K562 (cell line): ENCODE measurements at regions not wholly inside any gene's neighbourhood (a gene's known extent, or its start where the extent isn't known, plus 50 kb on each side); places are given as distances from the start of the nearest gene placed in this dataset.

ENCODE experiments used
- BCL6 ChIP-seq: fragments of 250-450 bp; sonication (Bioruptor Pico); IDR thresholded peaks from 2 replicates; pipeline ENCODE4 v1.4.0; 2020
- BRD9 ChIP-seq: fragments of 450-650 bp; IDR thresholded peaks from 2 replicates; pipeline ENCODE4 v1.6.1; 2018; ENCODE audit warnings: low read depth; ENCODE audit not compliant: partially characterized antibody
- CEBPG ChIP-seq, 3 experiments: fragments of 200-800 bp in 1 of 3; sonication (Bioruptor generic) in 1 of 3; sonication (generic) in 1 of 3; formaldehyde crosslinking in 1 of 3; IDR thresholded peaks in 2 of 3; conservative IDR thresholded peaks in 1 of 3; 2 replicates each; pipeline versions ENCODE4 v1.6.1 to v1.8.0; 2016 to 2022; ENCODE audit warnings: missing compliant biosample characterization in 2 of 3, missing genetic modification characterization in 2 of 3, mild to moderate bottlenecking in 1 of 3, missing genetic modification reagents in 1 of 3
- MAFF ChIP-seq: IDR thresholded peaks from 2 replicates; pipeline ENCODE4 v1.6.1; 2012; ENCODE audit warnings: low read length, improper control_type of control experiment
- RBBP5 ChIP-seq: fragments of 200-600 bp; sonication (generic); IDR thresholded peaks from 2 replicates; pipeline ENCODE4 v1.6.1; 2012; ENCODE audit warnings: borderline replicate concordance, mild to moderate bottlenecking, low read length, control low read depth, inconsistent platforms; ENCODE audit not compliant: insufficient read depth, poor library complexity, severe bottlenecking
- SP1 ChIP-seq: sonication (generic); formaldehyde crosslinking; IDR thresholded peaks from 2 replicates; pipeline ENCODE4 v1.8.1; 2022; ENCODE audit warnings: mild to moderate bottlenecking, missing genetic modification reagents
- ZNF232 ChIP-seq: sonication (generic); formaldehyde crosslinking; IDR thresholded peaks from 2 replicates; pipeline ENCODE4 v1.8.0; 2022; ENCODE audit warnings: mild to moderate bottlenecking, missing genetic modification reagents
- ZNF695 ChIP-seq: fragments of 450-650 bp; formaldehyde crosslinking; IDR thresholded peaks from 2 replicates; pipeline ENCODE4 v1.4.0; 2020; ENCODE audit warnings: mild to moderate bottlenecking, moderate library complexity
- TF ChIP-seq, protein P1 (sequence below): fragments of 150-350 bp; IDR thresholded peaks from 2 replicates; pipeline ENCODE4 v1.6.1; 2014; ENCODE audit warnings: low read depth, mild to moderate bottlenecking, low read length, borderline replicate concordance
- TF ChIP-seq, protein P2 (sequence below): sonication (generic); formaldehyde crosslinking; IDR thresholded peaks from 2 replicates; pipeline ENCODE4 v1.8.1; 2022; ENCODE audit warnings: missing genetic modification reagents
- TF ChIP-seq, protein P3 (sequence below): sonication (generic); formaldehyde crosslinking; IDR thresholded peaks from 2 replicates; pipeline ENCODE4 v1.8.1; 2023; ENCODE audit warnings: mild to moderate bottlenecking, missing genetic modification reagents, moderate library complexity

GRCh38 chr20:41704896-41705295 is 86.7 kb upstream of the CHD6 start (continued):
- TF ChIP-seq, protein P1, sequence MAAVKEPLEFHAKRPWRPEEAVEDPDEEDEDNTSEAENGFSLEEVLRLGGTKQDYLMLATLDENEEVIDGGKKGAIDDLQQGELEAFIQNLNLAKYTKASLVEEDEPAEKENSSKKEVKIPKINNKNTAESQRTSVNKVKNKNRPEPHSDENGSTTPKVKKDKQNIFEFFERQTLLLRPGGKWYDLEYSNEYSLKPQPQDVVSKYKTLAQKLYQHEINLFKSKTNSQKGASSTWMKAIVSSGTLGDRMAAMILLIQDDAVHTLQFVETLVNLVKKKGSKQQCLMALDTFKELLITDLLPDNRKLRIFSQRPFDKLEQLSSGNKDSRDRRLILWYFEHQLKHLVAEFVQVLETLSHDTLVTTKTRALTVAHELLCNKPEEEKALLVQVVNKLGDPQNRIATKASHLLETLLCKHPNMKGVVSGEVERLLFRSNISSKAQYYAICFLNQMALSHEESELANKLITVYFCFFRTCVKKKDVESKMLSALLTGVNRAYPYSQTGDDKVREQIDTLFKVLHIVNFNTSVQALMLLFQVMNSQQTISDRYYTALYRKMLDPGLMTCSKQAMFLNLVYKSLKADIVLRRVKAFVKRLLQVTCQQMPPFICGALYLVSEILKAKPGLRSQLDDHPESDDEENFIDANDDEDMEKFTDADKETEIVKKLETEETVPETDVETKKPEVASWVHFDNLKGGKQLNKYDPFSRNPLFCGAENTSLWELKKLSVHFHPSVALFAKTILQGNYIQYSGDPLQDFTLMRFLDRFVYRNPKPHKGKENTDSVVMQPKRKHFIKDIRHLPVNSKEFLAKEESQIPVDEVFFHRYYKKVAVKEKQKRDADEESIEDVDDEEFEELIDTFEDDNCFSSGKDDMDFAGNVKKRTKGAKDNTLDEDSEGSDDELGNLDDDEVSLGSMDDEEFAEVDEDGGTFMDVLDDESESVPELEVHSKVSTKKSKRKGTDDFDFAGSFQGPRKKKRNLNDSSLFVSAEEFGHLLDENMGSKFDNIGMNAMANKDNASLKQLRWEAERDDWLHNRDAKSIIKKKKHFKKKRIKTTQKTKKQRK, result no peak
- TF ChIP-seq RBBP5, result no peak
- TF ChIP-seq BRD9, result no peak
- TF ChIP-seq ZNF695, result no peak
- TF ChIP-seq, protein P2, sequence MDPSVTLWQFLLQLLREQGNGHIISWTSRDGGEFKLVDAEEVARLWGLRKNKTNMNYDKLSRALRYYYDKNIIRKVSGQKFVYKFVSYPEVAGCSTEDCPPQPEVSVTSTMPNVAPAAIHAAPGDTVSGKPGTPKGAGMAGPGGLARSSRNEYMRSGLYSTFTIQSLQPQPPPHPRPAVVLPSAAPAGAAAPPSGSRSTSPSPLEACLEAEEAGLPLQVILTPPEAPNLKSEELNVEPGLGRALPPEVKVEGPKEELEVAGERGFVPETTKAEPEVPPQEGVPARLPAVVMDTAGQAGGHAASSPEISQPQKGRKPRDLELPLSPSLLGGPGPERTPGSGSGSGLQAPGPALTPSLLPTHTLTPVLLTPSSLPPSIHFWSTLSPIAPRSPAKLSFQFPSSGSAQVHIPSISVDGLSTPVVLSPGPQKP, result no peak
- TF ChIP-seq BCL6 (CRISPR knock-in tag), result no peak
- TF ChIP-seq, protein P3, sequence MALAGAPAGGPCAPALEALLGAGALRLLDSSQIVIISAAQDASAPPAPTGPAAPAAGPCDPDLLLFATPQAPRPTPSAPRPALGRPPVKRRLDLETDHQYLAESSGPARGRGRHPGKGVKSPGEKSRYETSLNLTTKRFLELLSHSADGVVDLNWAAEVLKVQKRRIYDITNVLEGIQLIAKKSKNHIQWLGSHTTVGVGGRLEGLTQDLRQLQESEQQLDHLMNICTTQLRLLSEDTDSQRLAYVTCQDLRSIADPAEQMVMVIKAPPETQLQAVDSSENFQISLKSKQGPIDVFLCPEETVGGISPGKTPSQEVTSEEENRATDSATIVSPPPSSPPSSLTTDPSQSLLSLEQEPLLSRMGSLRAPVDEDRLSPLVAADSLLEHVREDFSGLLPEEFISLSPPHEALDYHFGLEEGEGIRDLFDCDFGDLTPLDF (CRISPR knock-in tag), result no peak
- no peak for TF ChIP-seq MAFF
- TF ChIP-seq CEBPG (CRISPR knock-in tag; IDR thresholded peaks at IDR 0.05), result peak; percentile 67
- TF ChIP-seq CEBPG (tag; conservative IDR thresholded peaks at IDR 0.05 in 1 of 2, IDR thresholded peaks at IDR 0.05 in 1 of 2), result peak; percentile 71 to 96
- no peak for TF ChIP-seq SP1 (CRISPR knock-in tag)
- TF ChIP-seq ZNF232 (CRISPR knock-in tag), result no peak
